Heart right ventricle (tissue), 16 donors: ENCODE measurements at regions not wholly inside any gene's neighbourhood (a gene's known extent, or its start where the extent isn't known, plus 50 kb on each side); places are given as distances from the start of the nearest gene placed in this dataset.
A peak's percentile ranks its signal among the peaks of the same experiment; 100 is the strongest.

Source experiments
- ATAC-seq, 8 donors: fragments of 200-7000 bp; cut with Tn5 transposase; one replicate each; pipeline ENCODE4 v1.9.1; 2020; ENCODE audit warnings: mild to moderate bottlenecking in 8 of 8, moderate library complexity in 8 of 8, moderate number of reproducible peaks in 1 of 8
- DNase-seq, 2 donors: peaks; one replicate each; pipeline ENCODE4 v3.0.0-alpha.2; 2020
- H3K27ac ChIP-seq, 10 donors: fragments of 200-600 bp; sonication (generic) in 2 of 10; one replicate each; pipeline versions ENCODE4 v1.5.0 to v1.8.0; 2020 to 2022; ENCODE audit warnings: mild to moderate bottlenecking in 3 of 10
- H3K27me3 ChIP-seq, 7 donors: fragments of 200-600 bp; one replicate each; pipeline ENCODE4 v1.8.0; 2021 to 2022; ENCODE audit warnings: mild to moderate bottlenecking in 2 of 7
- H3K36me3 ChIP-seq, 9 donors: fragments of 200-600 bp; sonication (generic) in 1 of 9; one replicate each; pipeline versions ENCODE4 v1.5.0 to v1.8.0; 2020 to 2022; ENCODE audit warnings: mild to moderate bottlenecking in 2 of 9
- H3K4me1 ChIP-seq, 9 donors: fragments of 200-600 bp; sonication (generic) in 1 of 9; one replicate each; pipeline versions ENCODE4 v1.5.0 to v1.8.0; 2020 to 2022; ENCODE audit warnings: mild to moderate bottlenecking in 4 of 9
- H3K4me3 ChIP-seq, 10 donors: fragments of 200-600 bp; sonication (generic) in 2 of 10; one replicate each; pipeline versions ENCODE4 v1.5.0 to v1.8.0; 2020 to 2022; ENCODE audit warnings: mild to moderate bottlenecking in 7 of 10, moderate library complexity in 2 of 10
- H3K9me3 ChIP-seq, 11 donors: fragments of 200-600 bp in 10 of 11; sonication (generic) in 2 of 11; one replicate each; pipeline versions ENCODE4 v1.5.0 to v1.8.0; 2013 to 2022; ENCODE audit warnings: mild to moderate bottlenecking in 2 of 11, control low read depth in 1 of 11, moderate library complexity in 1 of 11
- CTCF ChIP-seq, 9 donors: fragments of 200-600 bp; sonication (generic) in 2 of 9; IDR thresholded peaks; one replicate each; pipeline versions ENCODE4 v1.5.0 to v1.8.0; 2021 to 2022; ENCODE audit warnings: antibody characterized with exemption in 9 of 9, mild to moderate bottlenecking in 5 of 9, moderate library complexity in 1 of 9
- WGBS, 2 donors: extraction: QIAGEN DNeasy Blood & Tissue Kit; methylation state at CpG; one replicate each; pipeline ENCODE4 v1.1.7; 2013; ENCODE audit warnings: inconsistent platforms in 1 of 2; 5-methylcytosine and 5-hydroxymethylcytosine counted together
- intact Hi-C, 10 donors: fragments of 100-400 bp; cut with DNase I; formaldehyde crosslinking; loops; one replicate each; pipeline versions ENCODE4 v1.11.1 to v1.14.2; 2022
- donor health status: Arrhythmogenic right ventricular cardiomyopathy.
- donor health status: ischemic (EF 13 %, LVEDD 7.1; RV severe dilation, severe dysfunction).
- donor health status: healthy with polysubstance abuse.
- donor health status: DM: no; HTN: yes; CAD: no.
- donor health status: DM: no; HTN: no; CAD: no.
- donor health status: ischemic (EF 25% LVEDD 6.9; RV normal size, moderate dysfunction).
- donor health status: ischemic (EF 25% LVEDD 5.7; RV mildly dilated, moderate dysfunction).
- donor health status: healthy.
- donor health status: DM: yes; HTN: yes; CAD: no.
- donor health status: Ischemic cardiomyopathy.
- donor health status: ischemic (EF 35%, LVEDD 5.7; RV mildly dilated, moderate dysfunction).
- donor health status: nonischemic (EF 11% LVEDD 7.7; RV severe dilation, severe dysfunction).
- donor health status: DM: yes; HTN: yes; CAD: no.
- donor health status: PGD.
- donor health status: ischemic (EF 29% LVEDD 5.4; RV normal size, mild dysfunction).
- donor health status: nonischemic (EF 23%, LVEDD 6.1; RV moderate dilation, normal function).

GRCh38 chr2:129192841-129193253 is 786.6 kb upstream of the RAB6C start:
- H3K4me3 ChIP-seq, result no peak overlapping the region
- no peaks in the 10 kb centered on the region for H3K36me3 ChIP-seq
- no peaks in the 10 kb centered on the region for H3K4me1 ChIP-seq
- no peaks in the 10 kb centered on the region for H3K9me3 ChIP-seq
- WGBS, 2 donors, result 79 to 85% methylated on average over 8 of the region's 8 CpGs
- DNase-seq (no peak), ATAC-seq (peak in 1 of 8 donors; percentile 31)
- TF ChIP-seq CTCF (IDR thresholded peaks at IDR 0.05), result no peak
- H3K27ac ChIP-seq, result no peak overlapping the region
- H3K27me3 ChIP-seq, result peaks cover 0 to 12% (median 0%) of the 10 kb centered on the region in 7 donors
- intact Hi-C loops, result no loop called here

GRCh38 chr2:129193961-129194360 is 785.5 kb upstream of the RAB6C start:
- DNase-seq (no peak), ATAC-seq (no peak)
- no peaks in the 10 kb centered on the region for H3K36me3 ChIP-seq
- intact Hi-C loops, result no loop called here
- no peaks in the 10 kb centered on the region for H3K9me3 ChIP-seq
- TF ChIP-seq CTCF (IDR thresholded peaks at IDR 0.05), result no peak
- H3K4me1 ChIP-seq, result no peaks in the 10 kb centered on the region
- WGBS, 2 donors, result 51 to 58% methylated on average over 4 of the region's 4 CpGs
- no peak overlapping the region for H3K27ac ChIP-seq
- H3K27me3 ChIP-seq, result peaks cover 0 to 9% (median 0%) of the 10 kb centered on the region in 7 donors
- no peak overlapping the region for H3K4me3 ChIP-seq

DNA sequence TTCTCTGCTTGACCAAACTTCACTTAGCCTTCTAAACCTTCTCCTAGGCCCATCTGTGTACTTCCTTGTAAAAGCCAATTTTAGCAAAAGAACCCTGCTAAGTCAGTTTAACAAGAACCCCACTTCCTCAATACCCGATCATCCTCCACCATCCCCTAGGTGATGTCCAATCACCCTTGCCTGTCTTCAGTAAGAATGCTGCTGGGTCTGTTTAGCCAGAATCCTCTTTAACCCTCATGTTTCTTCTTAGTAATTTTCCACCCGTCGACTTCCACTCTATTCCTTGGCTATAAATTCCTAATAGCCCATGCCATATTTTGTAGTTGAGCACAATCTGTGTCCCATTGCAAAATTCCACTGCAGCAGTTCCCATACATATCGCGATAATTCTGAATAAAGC is 780.0 kb upstream of the RAB6C start:
- no peak for DNase-seq
- TF ChIP-seq CTCF (IDR thresholded peaks at IDR 0.05), result no peak
- H3K4me1 ChIP-seq, result no peaks in the 10 kb centered on the region
- intact Hi-C loops, result no loop called here
- WGBS, 2 donors, result 87 to 89% methylated on average over 5 of the region's 5 CpGs
- no peak overlapping the region for H3K4me3 ChIP-seq
- ATAC-seq, result no peak
- no peak overlapping the region for H3K27ac ChIP-seq
- peaks cover 0 to 2% (median 0%) of the 10 kb centered on the region in 11 donors for H3K9me3 ChIP-seq
- H3K27me3 ChIP-seq, result peaks cover 0 to 3% (median 0%) of the 10 kb centered on the region in 7 donors
- H3K36me3 ChIP-seq, result no peaks in the 10 kb centered on the region

GRCh38 chr2:129201696-129202095 is 777.8 kb upstream of the RAB6C start:
- intact Hi-C loops, result no loop called here
- peaks cover 0 to 4% (median 0%) of the 10 kb centered on the region in 11 donors for H3K9me3 ChIP-seq
- no peaks in the 10 kb centered on the region for H3K36me3 ChIP-seq
- no peak for TF ChIP-seq CTCF (IDR thresholded peaks at IDR 0.05)
- peaks cover 0 to 5% (median 0%) of the 10 kb centered on the region in 7 donors for H3K27me3 ChIP-seq
- DNase-seq (no peak), ATAC-seq (no peak)
- no peak overlapping the region for H3K27ac ChIP-seq
- no peak overlapping the region for H3K4me3 ChIP-seq
- WGBS, 2 donors, result 66 to 72% methylated on average over 2 of the region's 2 CpGs
- H3K4me1 ChIP-seq, result no peaks in the 10 kb centered on the region
